ENCODE measurements at regions not wholly inside any gene's neighbourhood (a gene's known extent, or its start where the extent isn't known, plus 50 kb on each side); places are given as distances from the start of the nearest gene placed in this dataset.

- no peak for TF ChIP-seq CTCF (conservative IDR thresholded peaks at IDR 0.05 in 1 of 2, IDR thresholded peaks at IDR 0.05 in 1 of 2; ENCODE audit: low read depth in 1 of 2, low read length in 2 of 2)
- TF ChIP-seq EZH2 (IDR thresholded peaks at IDR 0.05; ENCODE audit: low read length, missing control alignments): no peak
Observed at GRCh38 chr7:94237417-94237816, 157.3 kb upstream of the COL1A2 start.
